Endothelial cell of umbilical vein (primary cell): ENCODE measurements at regions not wholly inside any gene's neighbourhood (a gene's known extent, or its start where the extent isn't known, plus 50 kb on each side); places are given as distances from the start of the nearest gene placed in this dataset.

Experiments
- BruUV-seq: library from RNA; stranded (reverse); fragments of 400-500 nt; replicated peaks from 2 replicates; lab custom pipeline; 2021; lab: Mats Ljungman, UMichigan
- CTCF ChIA-PET: fragments of 300-600, 350-600 bp; sonication (Branson Sonifier 250); formaldehyde crosslinking; loops from one replicate; lab custom pipeline; 2021; ENCODE audit warnings: antibody characterized with exemption, inconsistent platforms; lab: Charles Lee
- POLR2A ChIA-PET: fragments of 300-600, 350-600 bp; sonication (Branson Sonifier 250); formaldehyde crosslinking; loops from one replicate; lab custom pipeline; 2021; ENCODE audit warnings: antibody characterized with exemption, inconsistent platforms; lab: Charles Lee
- DNase-seq: peaks from one replicate; pipeline ENCODE4 v3.0.0-alpha.2; 2011; ENCODE audit warnings: low read depth, low spot score
- FAIRE-seq: peaks from 2 replicates; lab custom pipeline; 2011; peaks lifted over from hg19 to GRCh38; lab: Jason Lieb, UNC
- H2AFZ ChIP-seq: 2 replicates; pipeline ENCODE4 v1.6.0; 2012; ENCODE audit warnings: low read depth, low read length, control low read depth, inconsistent platforms
- H3K27ac ChIP-seq: 2 replicates; pipeline ENCODE4 v1.5.1; 2011; ENCODE audit warnings: low read depth, mild to moderate bottlenecking, control low read depth, low read length, moderate library complexity; ENCODE audit not compliant: insufficient read depth
- H3K27me3 ChIP-seq, 2 experiments: 2 replicates each; pipeline versions ENCODE4 v1.6.0 to v1.6.1; 2011; ENCODE audit warnings: low read length in 2 of 2, mixed read lengths in 1 of 2; ENCODE audit not compliant: control insufficient read depth in 2 of 2, insufficient read depth in 2 of 2
- H3K36me3 ChIP-seq, 2 experiments: 2 replicates in 1 of 2; 3 replicates in 1 of 2; pipeline ENCODE4 v1.5.1; 2011; ENCODE audit warnings: low read length in 2 of 2, mild to moderate bottlenecking in 1 of 2, moderate library complexity in 1 of 2; ENCODE audit not compliant: control insufficient read depth in 2 of 2, insufficient read depth in 2 of 2; ENCODE audit errors: extremely low read depth in 1 of 2
- H3K4me1 ChIP-seq: 3 replicates; pipeline ENCODE4 v1.5.1; 2011; ENCODE audit warnings: mild to moderate bottlenecking, low read length; ENCODE audit not compliant: control insufficient read depth, insufficient read depth; ENCODE audit errors: extremely low read depth
- H3K4me2 ChIP-seq: 2 replicates; pipeline ENCODE4 v1.6.1; 2011; ENCODE audit warnings: low read length, control low read depth, mixed read lengths; ENCODE audit not compliant: insufficient read depth
- H3K4me3 ChIP-seq, 3 experiments: fragments of 200-600 bp in 1 of 3; sonication (generic), shearing (Covaris generic) in 1 of 3; replicated peaks in 1 of 3; 2 replicates each; pipeline ENCODE4 v1.5.1; 2011 to 2016; ENCODE audit warnings: control low read depth in 3 of 3, low read length in 3 of 3, mild to moderate bottlenecking in 2 of 3, inconsistent platforms in 1 of 3, low read depth in 1 of 3, moderate library complexity in 1 of 3; ENCODE audit not compliant: insufficient read depth in 1 of 3
- H3K79me2 ChIP-seq: 2 replicates; pipeline ENCODE4 v1.6.0; 2012; ENCODE audit warnings: low read length, inconsistent platforms; ENCODE audit not compliant: control insufficient read depth, insufficient read depth
- H3K9ac ChIP-seq: replicated peaks from 2 replicates; pipeline ENCODE3; 2011; ENCODE audit warnings: low read length, control low read depth; ENCODE audit not compliant: insufficient read depth; ENCODE audit errors: extremely low read depth
- H3K9me1 ChIP-seq: replicated peaks from 3 replicates; pipeline ENCODE4 v1.6.0; 2011; ENCODE audit warnings: mild to moderate bottlenecking, low read length; ENCODE audit not compliant: control insufficient read depth, insufficient read depth; ENCODE audit errors: extremely low read depth
- H3K9me3 ChIP-seq: replicated peaks from 2 replicates; pipeline ENCODE4 v1.5.1; 2012; ENCODE audit warnings: low read length, inconsistent platforms; ENCODE audit not compliant: control insufficient read depth, insufficient read depth
- H4K20me1 ChIP-seq: replicated peaks from 2 replicates; pipeline ENCODE3; 2011; ENCODE audit warnings: mild to moderate bottlenecking, low read length; ENCODE audit not compliant: control insufficient read depth, insufficient read depth; ENCODE audit errors: extremely low read depth
- CTCF ChIP-seq, 2 donors: IDR thresholded peaks; 1 replicate in 1 of 2; 2 replicates in 1 of 2; pipeline ENCODE4 v1.5.1; 2011; ENCODE audit warnings: low read length in 2 of 2, mild to moderate bottlenecking in 2 of 2, moderate library complexity in 2 of 2, control low read depth in 1 of 2, inconsistent platforms in 1 of 2, low read depth in 1 of 2; ENCODE audit not compliant: insufficient read depth in 1 of 2; ENCODE audit errors: extremely low read depth in 1 of 2
- EZH2 ChIP-seq: IDR thresholded peaks from 2 replicates; pipeline ENCODE4 v1.6.1; 2012; ENCODE audit warnings: borderline replicate concordance, low read depth, mild to moderate bottlenecking, moderate library complexity, low read length, inconsistent platforms; ENCODE audit not compliant: severe bottlenecking
- FOS ChIP-seq: IDR thresholded peaks from 2 replicates; pipeline ENCODE4 v1.6.1; 2011; ENCODE audit warnings: mild to moderate bottlenecking, low read length, moderate library complexity, borderline replicate concordance; ENCODE audit not compliant: insufficient read depth
- GATA2 ChIP-seq: IDR thresholded peaks from 2 replicates; pipeline ENCODE4 v1.7.0; 2011; ENCODE audit warnings: low read depth, mild to moderate bottlenecking, moderate library complexity, mixed read lengths, low read length; ENCODE audit not compliant: insufficient read length, insufficient read depth
- JUN ChIP-seq: IDR thresholded peaks from 2 replicates; pipeline ENCODE4 v1.6.1; 2011; ENCODE audit warnings: borderline replicate concordance, low read depth; ENCODE audit not compliant: insufficient read length, insufficient read depth
- MAX ChIP-seq: IDR thresholded peaks from 2 replicates; pipeline ENCODE4 v1.6.1; 2011; ENCODE audit not compliant: insufficient read depth, insufficient read length
- MYC ChIP-seq: IDR thresholded peaks from one replicate; pipeline ENCODE4 v1.6.1; 2011; ENCODE audit warnings: mild to moderate bottlenecking, low read depth, low read length
- POLR2A ChIP-seq: IDR thresholded peaks from 2 replicates; pipeline ENCODE4 v1.6.1; 2012; ENCODE audit warnings: low read depth, mild to moderate bottlenecking, control low read depth, low read length
- POLR2AphosphoS5 ChIP-seq: IDR thresholded peaks from 2 replicates; pipeline ENCODE4 v1.6.1; 2012; ENCODE audit warnings: low read depth, mild to moderate bottlenecking, control low read depth, low read length, moderate library complexity; ENCODE audit not compliant: insufficient read depth
- dilution Hi-C: fragments of 300-500 bp; cut with MboI; formaldehyde crosslinking; loops from one replicate; pipeline ENCODE4 v1.15.0; 2019; ENCODE audit warnings: low sequenced_read_pairs; ENCODE audit not compliant: extremely low pct_ligation_motif_present
- intact Hi-C: fragments of 100-400 bp; cut with micrococcal nuclease; formaldehyde crosslinking; loops from one replicate; pipeline ENCODE4 v1.10.0; 2022

GRCh38 chr1:82507011-82507410, 706.3 kb downstream of the ADGRL2 start:
- TF ChIP-seq FOS (no peak), POLR2AphosphoS5 (no peak), EZH2 (no peak), CTCF (IDR thresholded peaks at IDR 0.05; ENCODE audit: extremely low read depth in 1 of 2, insufficient read depth in 1 of 2, low read depth in 1 of 2, low read length in 2 of 2) (no peak), POLR2A (no peak), JUN (no peak)
- dilution Hi-C loops: no loop called here
- Histone ChIP-seq H3K9me1 (no peaks in the 10 kb centered on the region), H3K9me3 (no peaks in the 10 kb centered on the region), H3K36me3 (no peaks in the 10 kb centered on the region), H3K9ac (no peak overlapping the region), H3K4me1 (no peaks in the 10 kb centered on the region), H3K4me3 (no peak overlapping the region), H2AFZ (no peak overlapping the region), H3K4me2 (no peak overlapping the region), H3K27ac (no peak overlapping the region), H3K79me2 (no peaks in the 10 kb centered on the region), H4K20me1 (no peaks in the 10 kb centered on the region), H3K27me3 (no peaks in the 10 kb centered on the region)
- ChIA-PET CTCF (no interaction called here), POLR2A (no interaction called here)
- no TSS peak for BruUV-seq
- no peak for DNase-seq
- intact Hi-C loops: no loop called here
- no peak for FAIRE-seq

GRCh38 chr1:82503822-82504221, 703.1 kb downstream of the ADGRL2 start:
- Histone ChIP-seq H3K9me1 (no peaks in the 10 kb centered on the region), H3K4me1 (no peaks in the 10 kb centered on the region), H3K36me3 (no peaks in the 10 kb centered on the region), H3K27me3 (no peaks in the 10 kb centered on the region), H3K27ac (no peak overlapping the region), H3K9me3 (no peaks in the 10 kb centered on the region), H3K4me2 (no peak overlapping the region), H3K4me3 (no peak overlapping the region), H4K20me1 (no peaks in the 10 kb centered on the region), H2AFZ (no peak overlapping the region), H3K9ac (no peak overlapping the region), H3K79me2 (no peaks in the 10 kb centered on the region)
- intact Hi-C loops (no loop called here), dilution Hi-C loops (no loop called here)
- TF ChIP-seq MAX (no peak), JUN (no peak), POLR2A (no peak), FOS (no peak), MYC (no peak), GATA2 (no peak), CTCF (IDR thresholded peaks at IDR 0.05; ENCODE audit: extremely low read depth in 1 of 2, insufficient read depth in 1 of 2, low read depth in 1 of 2, low read length in 2 of 2) (no peak), POLR2AphosphoS5 (no peak), EZH2 (no peak)
- DNase-seq (no peak), FAIRE-seq (no peak)
- POLR2A ChIA-PET: no interaction called here
- CTCF ChIA-PET: no interaction called here
- BruUV-seq: no TSS peak
